GM23248 (cell line): ENCODE measurements at regions not wholly inside any gene's neighbourhood (a gene's known extent, or its start where the extent isn't known, plus 50 kb on each side); places are given as distances from the start of the nearest gene placed in this dataset.

Experiments used
- EZH2 ChIP-seq: fragments of 200-600 bp; sonication (generic); IDR thresholded peaks from 2 replicates; pipeline ENCODE4 v1.6.1; 2018; ENCODE audit warnings: antibody characterized with exemption, mild to moderate bottlenecking; ENCODE audit not compliant: insufficient read depth, poor library complexity, severe bottlenecking
- EZH2phosphoT487 ChIP-seq: fragments of 200-600 bp; sonication (generic); IDR thresholded peaks from 2 replicates; pipeline ENCODE4 v1.6.1; 2018; ENCODE audit warnings: antibody characterized with exemption, moderate library complexity, mild to moderate bottlenecking, low read depth; ENCODE audit not compliant: insufficient read depth

DNA sequence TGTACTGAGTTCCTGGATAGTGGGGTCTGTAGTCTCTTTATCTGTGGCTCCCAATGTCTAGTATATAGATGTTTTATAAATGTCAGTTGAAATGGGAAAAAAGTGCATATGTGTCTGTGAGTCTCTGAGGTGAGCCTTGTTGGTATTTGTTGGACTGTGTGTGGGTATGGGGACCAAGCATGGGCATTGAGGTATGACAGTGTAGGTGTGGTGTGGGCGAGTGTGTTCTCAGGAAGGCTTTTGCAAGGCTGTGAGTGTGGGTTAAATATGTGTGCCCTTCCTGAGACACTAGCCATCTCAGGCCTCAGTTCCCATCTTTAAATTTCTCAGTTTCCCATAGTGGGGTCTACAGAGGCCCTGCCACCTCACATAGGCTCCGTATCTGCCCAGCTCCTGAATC lies 440.2 kb upstream of the CCL2 start:
- TF ChIP-seq EZH2 = no peak
- TF ChIP-seq EZH2phosphoT487 = no peak
